ENCODE measurements at regions not wholly inside any gene's neighbourhood (a gene's known extent, or its start where the extent isn't known, plus 50 kb on each side); places are given as distances from the start of the nearest gene placed in this dataset.

DNA sequence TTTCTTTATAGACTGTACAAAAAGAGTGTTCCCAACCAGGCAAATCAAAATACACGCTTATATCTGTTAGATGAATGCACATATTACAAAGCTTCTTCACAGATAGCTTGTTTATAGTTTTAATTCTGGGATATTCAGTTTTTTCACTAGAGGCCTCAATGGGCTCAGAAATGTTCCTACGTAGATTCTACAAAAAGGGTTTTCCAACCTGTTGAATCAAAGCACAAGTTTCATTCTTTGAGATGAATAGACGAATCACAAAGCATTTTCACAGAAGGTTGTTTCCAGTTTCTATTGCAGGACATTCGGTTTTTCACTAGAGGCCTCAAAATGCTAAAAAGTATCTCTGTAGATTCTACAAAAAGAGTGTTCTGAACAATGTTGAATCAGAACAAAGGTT lies 1490.3 kb downstream of the UQCRFS1 start:
- TF ChIP-seq CTCF (tag by site-specific recombination; IDR thresholded peaks at IDR 0.05) (no peak), ZNF140 (tag by site-specific recombination; IDR thresholded peaks at IDR 0.05) (no peak), ZNF747 (tag by site-specific recombination; IDR thresholded peaks at IDR 0.05) (no peak), ZNF704 (tag by site-specific recombination; IDR thresholded peaks at IDR 0.05) (no peak), ZNF302 (tag by site-specific recombination; IDR thresholded peaks at IDR 0.05; ENCODE audit: low read depth) (no peak), ZNF707 (tag by site-specific recombination; IDR thresholded peaks at IDR 0.05) (no peak), ZNF48 (tag by site-specific recombination; IDR thresholded peaks at IDR 0.05) (no peak), SP7 (tag by site-specific recombination; IDR thresholded peaks at IDR 0.05) (no peak), REST (tag by site-specific recombination; IDR thresholded peaks at IDR 0.05) (no peak)
- TF ChIP-seq, protein P1, sequence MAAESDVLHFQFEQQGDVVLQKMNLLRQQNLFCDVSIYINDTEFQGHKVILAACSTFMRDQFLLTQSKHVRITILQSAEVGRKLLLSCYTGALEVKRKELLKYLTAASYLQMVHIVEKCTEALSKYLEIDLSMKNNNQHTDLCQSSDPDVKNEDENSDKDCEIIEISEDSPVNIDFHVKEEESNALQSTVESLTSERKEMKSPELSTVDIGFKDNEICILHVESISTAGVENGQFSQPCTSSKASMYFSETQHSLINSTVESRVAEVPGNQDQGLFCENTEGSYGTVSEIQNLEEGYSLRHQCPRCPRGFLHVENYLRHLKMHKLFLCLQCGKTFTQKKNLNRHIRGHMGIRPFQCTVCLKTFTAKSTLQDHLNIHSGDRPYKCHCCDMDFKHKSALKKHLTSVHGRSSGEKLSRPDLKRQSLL (tag by site-specific recombination; IDR thresholded peaks at IDR 0.05), result no peak
- TF ChIP-seq, protein P2, sequence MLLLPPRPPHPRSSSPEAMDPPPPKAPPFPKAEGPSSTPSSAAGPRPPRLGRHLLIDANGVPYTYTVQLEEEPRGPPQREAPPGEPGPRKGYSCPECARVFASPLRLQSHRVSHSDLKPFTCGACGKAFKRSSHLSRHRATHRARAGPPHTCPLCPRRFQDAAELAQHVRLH (tag by site-specific recombination; IDR thresholded peaks at IDR 0.05), result no peak
